GM12891 (cell line): ENCODE measurements at regions not wholly inside any gene's neighbourhood (a gene's known extent, or its start where the extent isn't known, plus 50 kb on each side); places are given as distances from the start of the nearest gene placed in this dataset.

Experiments
- POLR2A ChIP-seq: IDR thresholded peaks from 2 replicates; pipeline ENCODE4 v1.6.1; 2011; ENCODE audit warnings: low read depth, low read length, control low read depth
- POLR2AphosphoS5 ChIP-seq: IDR thresholded peaks from 2 replicates; pipeline ENCODE4 v1.6.1; 2011; ENCODE audit warnings: low read depth, low read length, control low read depth

DNA sequence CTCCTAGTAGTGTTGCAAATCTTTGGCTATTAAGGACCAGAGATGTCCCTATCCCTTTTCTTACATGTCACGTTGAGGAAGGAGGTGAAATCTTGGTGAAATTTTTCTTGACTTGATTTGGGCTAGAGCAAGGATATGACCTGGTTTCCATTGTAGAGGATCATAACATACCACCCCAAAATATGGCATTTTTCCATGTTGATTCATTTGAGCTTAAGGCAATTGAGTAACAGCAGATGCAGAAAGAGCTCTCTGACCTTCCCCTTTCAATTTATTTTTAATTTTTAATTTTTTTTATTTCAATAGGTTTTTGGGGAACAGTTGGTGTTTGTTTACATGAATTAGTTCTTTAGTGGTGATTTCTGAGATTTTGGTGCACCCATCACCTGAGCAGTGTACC, 61.2 kb upstream of the MAP1B start:
- TF ChIP-seq POLR2A = no peak
- no peak for TF ChIP-seq POLR2AphosphoS5
